ENCODE measurements at regions not wholly inside any gene's neighbourhood (a gene's known extent, or its start where the extent isn't known, plus 50 kb on each side); places are given as distances from the start of the nearest gene placed in this dataset.

DNA sequence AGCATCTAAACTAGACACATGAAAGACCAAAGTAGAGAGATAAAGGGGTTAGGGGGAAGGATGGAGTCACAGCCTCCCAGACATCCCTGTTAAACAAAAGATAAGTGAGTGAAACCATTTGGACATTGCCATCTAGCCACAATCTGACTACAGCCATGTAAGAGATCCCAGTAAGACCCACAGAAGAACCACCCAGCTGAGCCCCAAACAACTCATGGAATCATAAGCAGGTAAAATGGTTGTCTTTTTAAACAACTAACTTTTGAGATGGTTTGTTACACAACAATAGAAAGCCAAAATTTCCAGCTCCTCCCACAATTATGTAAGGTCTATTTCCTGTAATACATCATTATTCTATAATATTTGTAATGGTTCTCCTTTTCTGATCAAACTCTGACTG lies 437.5 kb downstream of the IGSF11 start:
- no peak overlapping the region for H3K27ac ChIP-seq
- no peaks in the 10 kb centered on the region for H3K27me3 ChIP-seq (replicated peaks in 1 of 7)
- peaks cover 0 to 43% (median 20%) of the 10 kb centered on the region in 8 donors for H3K9me3 ChIP-seq
- intact Hi-C loops (cut with DNase I; ENCODE audit: low total_unique reads): no loop called here
- H3K4me1 ChIP-seq: no peaks in the 10 kb centered on the region
- TF ChIP-seq POLR2AphosphoS5 (IDR thresholded peaks at IDR 0.05): no peak
- TF ChIP-seq CTCF (IDR thresholded peaks at IDR 0.05 in 8 of 11, conservative IDR thresholded peaks at IDR 0.05 in 3 of 11): no peak
- no peak for TF ChIP-seq POLR2A (IDR thresholded peaks at IDR 0.05)
- no peak overlapping the region for H3K4me3 ChIP-seq
- DNase-seq: no peak
- H3K36me3 ChIP-seq: no peaks in the 10 kb centered on the region

DNA sequence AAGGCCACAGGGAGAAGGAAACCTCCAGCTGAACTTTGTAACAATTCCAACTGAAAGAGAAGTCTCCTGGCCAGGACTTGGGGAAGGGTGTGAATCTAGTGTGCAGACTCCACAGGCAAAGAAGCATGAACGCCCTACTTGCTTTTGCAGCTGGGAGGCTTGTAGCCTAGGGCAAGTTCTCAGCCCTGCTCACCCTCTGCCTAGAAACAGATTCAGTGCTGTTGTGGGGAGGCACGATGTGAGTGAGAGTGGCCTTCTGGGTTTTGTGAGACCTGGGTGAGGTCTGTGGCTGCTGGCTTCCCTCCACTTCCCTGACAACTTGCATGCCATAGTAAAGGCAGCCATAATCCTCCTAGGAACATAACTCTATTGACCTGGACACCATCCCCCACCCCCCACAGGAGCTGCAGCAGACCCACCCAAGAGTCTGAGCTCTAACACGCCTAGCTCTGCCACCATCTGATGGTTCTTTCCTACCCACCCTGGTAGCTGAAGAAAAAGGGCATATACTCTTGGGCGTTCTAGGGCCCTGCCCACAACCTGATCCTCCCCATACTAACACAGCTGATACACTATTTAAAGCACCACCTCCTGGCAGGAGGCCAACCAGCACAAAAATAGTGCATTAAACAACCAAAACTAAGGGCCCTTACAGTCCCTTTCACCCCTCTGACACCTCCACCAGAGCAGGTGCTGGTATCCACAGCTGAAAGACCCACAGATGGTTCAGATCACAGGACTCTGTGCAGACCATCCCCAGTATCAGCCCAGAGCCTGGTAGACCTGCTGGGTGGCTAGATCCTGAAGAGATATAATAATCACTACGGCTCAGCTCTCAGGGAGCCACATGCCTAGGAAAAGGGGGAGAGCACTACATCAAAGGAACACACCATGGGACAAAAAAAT lies 426.5 kb downstream of the IGSF11 start:
- Histone ChIP-seq H3K27me3 (replicated peaks in 1 of 7) (no peaks in the 10 kb centered on the region), H3K9me3 (peaks cover 0 to 32% (median 16%) of the 10 kb centered on the region in 8 donors), H3K4me1 (no peaks in the 10 kb centered on the region), H3K36me3 (no peaks in the 10 kb centered on the region), H3K4me3 (no peak overlapping the region), H3K27ac (no peak overlapping the region)
- intact Hi-C loops (cut with DNase I; ENCODE audit: low total_unique reads): no loop called here
- TF ChIP-seq POLR2A (IDR thresholded peaks at IDR 0.05): no peak
- no peak for TF ChIP-seq POLR2AphosphoS5 (IDR thresholded peaks at IDR 0.05)
- no peak for TF ChIP-seq CTCF (IDR thresholded peaks at IDR 0.05 in 8 of 11, conservative IDR thresholded peaks at IDR 0.05 in 3 of 11)
- no peak for DNase-seq
- 80 to 89% (median 85%) methylated on average over 5 of the region's 5 CpGs for WGBS, 5 donors

DNA sequence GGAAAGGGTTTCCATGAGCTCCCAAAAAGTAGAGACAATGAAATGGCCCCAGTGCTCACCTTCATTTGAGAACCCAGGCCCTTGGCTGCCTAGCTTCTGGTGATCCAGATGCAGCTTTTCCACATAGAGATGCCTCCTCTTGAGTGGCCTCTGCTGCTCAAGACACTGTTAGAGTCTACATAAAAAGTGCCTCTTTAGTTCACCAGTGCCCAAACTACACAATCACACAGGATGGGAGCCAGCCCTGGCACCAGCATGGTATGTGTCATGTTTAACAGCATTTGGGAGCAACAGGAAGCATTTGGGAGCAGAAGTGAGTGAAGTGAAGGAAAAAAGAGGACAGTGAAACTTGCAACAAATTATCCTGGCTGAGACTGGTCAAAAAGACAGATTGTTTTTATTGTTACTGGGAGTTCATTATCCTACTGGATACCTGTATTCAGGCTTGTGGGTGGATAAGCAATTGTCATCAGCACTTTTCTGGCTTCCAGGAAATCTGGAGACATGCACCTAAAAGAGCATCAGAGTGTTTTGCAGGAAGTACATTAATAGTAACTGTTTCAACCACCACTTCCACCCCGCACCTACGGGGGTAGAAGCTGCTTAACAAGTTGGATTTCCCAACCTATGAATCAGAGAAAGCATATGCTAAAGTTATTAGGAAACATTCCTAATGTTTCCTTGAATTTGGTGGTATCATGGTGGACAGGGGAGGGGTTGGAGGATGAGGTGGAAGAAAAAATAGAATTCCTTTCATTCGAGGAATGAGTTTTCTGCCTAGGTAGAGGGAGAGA lies 416.2 kb downstream of the IGSF11 start:
- Histone ChIP-seq H3K9me3 (no peaks in the 10 kb centered on the region), H3K4me1 (no peaks in the 10 kb centered on the region), H3K36me3 (no peaks in the 10 kb centered on the region), H3K27me3 (replicated peaks in 1 of 7) (no peaks in the 10 kb centered on the region), H3K27ac (no peak overlapping the region), H3K4me3 (no peak overlapping the region)
- DNase-seq: no peak
- intact Hi-C loops (cut with DNase I; ENCODE audit: low total_unique reads): no loop called here
- WGBS, 5 donors: 15 to 34% (median 20%) methylated on average over 3 of the region's 3 CpGs
- TF ChIP-seq POLR2AphosphoS5 (IDR thresholded peaks at IDR 0.05) (no peak), POLR2A (IDR thresholded peaks at IDR 0.05) (no peak), CTCF (IDR thresholded peaks at IDR 0.05 in 8 of 11, conservative IDR thresholded peaks at IDR 0.05 in 3 of 11) (no peak)

- Histone ChIP-seq H3K27ac (no peak overlapping the region), H3K4me3 (no peak overlapping the region), H3K9me3 (no peaks in the 10 kb centered on the region), H3K4me1 (no peaks in the 10 kb centered on the region), H3K36me3 (no peaks in the 10 kb centered on the region), H3K27me3 (replicated peaks in 1 of 7) (no peaks in the 10 kb centered on the region)
- TF ChIP-seq POLR2A (IDR thresholded peaks at IDR 0.05) (no peak), POLR2AphosphoS5 (IDR thresholded peaks at IDR 0.05) (no peak), CTCF (IDR thresholded peaks at IDR 0.05 in 8 of 11, conservative IDR thresholded peaks at IDR 0.05 in 3 of 11) (no peak)
- intact Hi-C loops (cut with DNase I; ENCODE audit: low total_unique reads): no loop called here
- no peak for DNase-seq
- 76 to 86% (median 78%) methylated on average over 3 of the region's 3 CpGs for WGBS, 5 donors
Measured at GRCh38 chr3:118626453-118626852, 408.2 kb downstream of the IGSF11 start.

Data from spleen (tissue), 11 donors.